SK-N-SH (cell line): ENCODE measurements at regions not wholly inside any gene's neighbourhood (a gene's known extent, or its start where the extent isn't known, plus 50 kb on each side); places are given as distances from the start of the nearest gene placed in this dataset.

Experiments
- CTCF ChIA-PET: fragments of 300-600, 350-600 bp; formaldehyde crosslinking; extraction: SDS; loops from one replicate; lab custom pipeline; 2021; lab: Yijun Ruan, JAX
- POLR2A ChIA-PET: fragments of 350-600 bp; sonication (Branson Sonifier 250); formaldehyde crosslinking; extraction: SDS; loops from one replicate; lab custom pipeline; 2020; ENCODE audit warnings: antibody characterized with exemption, inconsistent platforms; lab: Yijun Ruan, JAX
- DNase-seq: peaks from one replicate; pipeline ENCODE4 v3.0.0; 2012
- H2AFZ ChIP-seq: fragments of 200-600 bp; sonication (generic); 2 replicates; pipeline ENCODE4 v1.8.1; 2016; ENCODE audit warnings: antibody characterized with exemption, mild to moderate bottlenecking, low read depth
- H3F3A ChIP-seq: fragments of 200-600 bp; sonication (generic); replicated peaks from 2 replicates; pipeline ENCODE3; 2016; ENCODE audit warnings: antibody characterized with exemption, mild to moderate bottlenecking; ENCODE audit not compliant: insufficient read depth
- H3K27ac ChIP-seq, 2 experiments: fragments of 200-500 bp in 1 of 2; fragments of 200-600 bp in 1 of 2; sonication (Bioruptor generic) in 1 of 2; sonication (generic), shearing (Covaris generic) in 1 of 2; 2 replicates each; pipeline versions ENCODE4 v1.5.1 to v1.6.1; 2014 to 2016; ENCODE audit warnings: low read depth in 2 of 2, inconsistent platforms in 1 of 2, low read length in 1 of 2, mild to moderate bottlenecking in 1 of 2, mixed read lengths in 1 of 2
- H3K27me3 ChIP-seq: fragments of 200-600 bp; sonication (generic), shearing (Covaris generic); 2 replicates; pipeline ENCODE4 v1.6.1; 2016; ENCODE audit warnings: mixed run types; ENCODE audit not compliant: insufficient read depth
- H3K36me3 ChIP-seq, 2 experiments: fragments of 200-500 bp in 1 of 2; fragments of 200-600 bp in 1 of 2; sonication (Bioruptor generic) in 1 of 2; sonication (generic) in 1 of 2; replicated peaks in 1 of 2; 2 replicates each; pipeline versions ENCODE3 to v1.5.1; 2014 to 2016; ENCODE audit warnings: low read length in 1 of 2, mild to moderate bottlenecking in 1 of 2; ENCODE audit not compliant: insufficient read depth in 2 of 2, control insufficient read depth in 1 of 2
- H3K4me1 ChIP-seq, 2 experiments: fragments of 200-500 bp in 1 of 2; fragments of 200-600 bp in 1 of 2; sonication (Bioruptor generic) in 1 of 2; sonication (generic), shearing (Covaris generic) in 1 of 2; 2 replicates each; pipeline versions ENCODE4 v1.5.1 to v1.6.1; 2014 to 2016; ENCODE audit warnings: low read depth in 1 of 2, low read length in 1 of 2, mixed run types in 1 of 2; ENCODE audit not compliant: insufficient read depth in 2 of 2, control insufficient read depth in 1 of 2
- H3K4me2 ChIP-seq: fragments of 200-600 bp; sonication (generic), shearing (Covaris generic); 2 replicates; pipeline ENCODE4 v1.6.1; 2017; ENCODE audit warnings: mixed run types
- H3K4me3 ChIP-seq, 2 experiments: fragments of 200-500 bp in 1 of 2; fragments of 200-600 bp in 1 of 2; sonication (Bioruptor generic) in 1 of 2; sonication (generic), shearing (Covaris generic) in 1 of 2; 2 replicates each; pipeline versions ENCODE4 v1.5.1 to v1.8.1; 2014 to 2016; ENCODE audit warnings: low read depth in 2 of 2, inconsistent platforms in 1 of 2, low read length in 1 of 2, mild to moderate bottlenecking in 1 of 2, mixed read lengths in 1 of 2, moderate library complexity in 1 of 2
- H3K79me2 ChIP-seq: fragments of 200-600 bp; sonication (generic); 2 replicates; pipeline ENCODE4 v1.8.1; 2017; ENCODE audit warnings: mild to moderate bottlenecking; ENCODE audit not compliant: insufficient read depth
- H3K9ac ChIP-seq: fragments of 200-600 bp; sonication (generic); 2 replicates; pipeline ENCODE4 v1.6.1; 2017; ENCODE audit warnings: mixed run types
- H3K9me2 ChIP-seq: fragments of 200-600 bp; sonication (generic); 2 replicates; pipeline ENCODE4 v1.6.1; 2017; ENCODE audit warnings: mixed run types
- H3K9me3 ChIP-seq: fragments of 200-600 bp; sonication (generic); 2 replicates; pipeline ENCODE4 v1.6.1; 2017; ENCODE audit warnings: mixed run types, mild to moderate bottlenecking, moderate library complexity
- H4K20me1 ChIP-seq: fragments of 200-600 bp; sonication (generic); 2 replicates; pipeline ENCODE4 v1.6.1; 2017; ENCODE audit warnings: mild to moderate bottlenecking, mixed run types; ENCODE audit not compliant: insufficient read depth
- ELF1 ChIP-seq: IDR thresholded peaks from 2 replicates; pipeline ENCODE4 v1.4.0; 2012
- EP300 ChIP-seq, 2 experiments: IDR thresholded peaks; 2 replicates each; pipeline versions ENCODE4 v1.4.0 to v1.6.1; 2012; ENCODE audit warnings: borderline replicate concordance in 1 of 2, low read depth in 1 of 2, low read length in 1 of 2
- FOXM1 ChIP-seq: IDR thresholded peaks from 2 replicates; pipeline ENCODE4 v1.4.0; 2012; ENCODE audit warnings: low read depth, mild to moderate bottlenecking
- GATA2 ChIP-seq: sonication (generic); formaldehyde crosslinking; IDR thresholded peaks from 2 replicates; pipeline ENCODE4 v1.5.0; 2020; ENCODE audit warnings: mild to moderate bottlenecking, missing genetic modification reagents
- JUND ChIP-seq: IDR thresholded peaks from 2 replicates; pipeline ENCODE4 v1.4.0; 2012
- MXI1 ChIP-seq: IDR thresholded peaks from 2 replicates; pipeline ENCODE4 v1.6.1; 2012; ENCODE audit warnings: mild to moderate bottlenecking, low read depth, low read length, improper control_type of control experiment
- NFIC ChIP-seq: IDR thresholded peaks from 2 replicates; pipeline ENCODE4 v1.4.0; 2012; ENCODE audit warnings: borderline replicate concordance
- NRF1 ChIP-seq: IDR thresholded peaks from 2 replicates; pipeline ENCODE4 v1.6.1; 2012; ENCODE audit warnings: low read depth, mild to moderate bottlenecking, low read length
- RAD21 ChIP-seq: IDR thresholded peaks from 2 replicates; pipeline ENCODE4 v1.6.1; 2012; ENCODE audit warnings: mild to moderate bottlenecking, low read length
- RFX5 ChIP-seq: IDR thresholded peaks from 2 replicates; pipeline ENCODE4 v1.6.1; 2012; ENCODE audit warnings: mild to moderate bottlenecking, improper control_type of control experiment, low read length
- RXRA ChIP-seq: IDR thresholded peaks from 2 replicates; pipeline ENCODE4 v1.4.0; 2012; ENCODE audit warnings: low read depth, mild to moderate bottlenecking, borderline replicate concordance
- SIN3A ChIP-seq: IDR thresholded peaks from 2 replicates; pipeline ENCODE4 v1.6.1; 2012; ENCODE audit warnings: low read depth, mild to moderate bottlenecking, low read length, moderate library complexity, borderline replicate concordance
- TAF1 ChIP-seq: IDR thresholded peaks from 2 replicates; pipeline ENCODE4 v1.6.1; 2012; ENCODE audit warnings: low read depth, mild to moderate bottlenecking, low read length, moderate library complexity, borderline replicate concordance
- TEAD4 ChIP-seq: IDR thresholded peaks from 2 replicates; pipeline ENCODE4 v1.4.0; 2012; ENCODE audit warnings: mild to moderate bottlenecking, borderline replicate concordance; ENCODE audit not compliant: insufficient read depth
- USF1 ChIP-seq: IDR thresholded peaks from 2 replicates; pipeline ENCODE4 v1.4.0; 2012; ENCODE audit warnings: low read depth, borderline replicate concordance
- WGBS: methylation state at CpG from one replicate; pipeline ENCODE4 v1.1.6; 2017; ENCODE audit warnings: low lambda C conversion rate; 5-methylcytosine and 5-hydroxymethylcytosine counted together
- TF ChIP-seq, protein P1 (sequence below): IDR thresholded peaks from 2 replicates; pipeline ENCODE4; 2012
- TF ChIP-seq, protein P2 (sequence below): fragments of 150-350 bp; IDR thresholded peaks from 2 replicates; pipeline ENCODE4 v1.6.1; 2017; ENCODE audit warnings: antibody characterized with exemption, low read length, low read depth, borderline replicate concordance
- TF ChIP-seq, protein P3 (sequence below): IDR thresholded peaks from 2 replicates; pipeline ENCODE4 v1.4.0; 2012; ENCODE audit warnings: low read depth
- TF ChIP-seq, protein P4 (sequence below): fragments of 200-600 bp; sonication (generic); IDR thresholded peaks from 2 replicates; pipeline ENCODE4 v1.6.1; 2017; ENCODE audit warnings: antibody characterized with exemption, mild to moderate bottlenecking, moderate library complexity
- TF ChIP-seq, protein P5 (sequence below): IDR thresholded peaks from 2 replicates; pipeline ENCODE4 v1.6.1; 2012; ENCODE audit warnings: mild to moderate bottlenecking, low read depth, low read length, moderate library complexity

DNA sequence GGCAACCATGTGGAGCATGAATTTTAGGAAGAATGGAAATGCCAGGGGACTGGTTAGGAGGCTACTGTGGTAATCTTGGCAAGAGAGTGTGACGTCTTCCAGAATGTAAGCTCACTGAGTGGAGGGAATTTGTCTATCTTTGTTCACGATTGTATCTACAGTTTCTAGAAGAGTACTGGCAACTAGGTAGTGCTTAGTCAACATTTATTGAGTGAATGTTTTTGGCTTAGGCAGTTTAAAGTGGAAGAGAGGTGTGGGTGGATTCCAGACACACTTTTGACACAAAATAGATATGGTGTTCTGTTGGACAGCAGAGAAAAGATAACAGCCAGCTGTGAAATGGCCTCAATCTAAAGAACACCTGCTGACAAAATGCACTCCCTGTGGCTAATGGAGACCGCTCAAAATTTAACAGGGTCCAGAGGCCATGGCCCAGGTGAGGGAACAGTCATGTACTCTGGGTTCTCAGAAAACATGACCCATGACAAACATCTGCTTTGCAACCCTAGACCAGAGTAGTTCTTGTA lies 139.3 kb downstream of the GPX5 start:
- ChIA-PET CTCF (no interaction called here), POLR2A (no interaction called here)
- Histone ChIP-seq H3K27me3 (no peaks in the 10 kb centered on the region), H3F3A (no peaks in the 10 kb centered on the region), H2AFZ (no peak overlapping the region), H3K9me3 (no peaks in the 10 kb centered on the region), H3K9me2 (no peaks in the 10 kb centered on the region), H3K9ac (no peak overlapping the region), H3K4me1 (no peaks in the 10 kb centered on the region), H3K27ac (no peak overlapping the region), H3K4me2 (no peak overlapping the region), H3K4me3 (no peak overlapping the region), H3K79me2 (no peaks in the 10 kb centered on the region), H3K36me3 (no peaks in the 10 kb centered on the region), H4K20me1 (no peaks in the 10 kb centered on the region)
- 72% methylated on average over 3 of the region's 3 CpGs for WGBS
- TF ChIP-seq, protein P1, sequence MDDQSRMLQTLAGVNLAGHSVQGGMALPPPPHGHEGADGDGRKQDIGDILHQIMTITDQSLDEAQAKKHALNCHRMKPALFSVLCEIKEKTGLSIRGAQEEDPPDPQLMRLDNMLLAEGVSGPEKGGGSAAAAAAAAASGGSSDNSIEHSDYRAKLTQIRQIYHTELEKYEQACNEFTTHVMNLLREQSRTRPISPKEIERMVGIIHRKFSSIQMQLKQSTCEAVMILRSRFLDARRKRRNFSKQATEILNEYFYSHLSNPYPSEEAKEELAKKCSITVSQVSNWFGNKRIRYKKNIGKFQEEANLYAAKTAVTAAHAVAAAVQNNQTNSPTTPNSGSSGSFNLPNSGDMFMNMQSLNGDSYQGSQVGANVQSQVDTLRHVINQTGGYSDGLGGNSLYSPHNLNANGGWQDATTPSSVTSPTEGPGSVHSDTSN: no peak
- TF ChIP-seq ELF1 (no peak), MXI1 (no peak), USF1 (no peak), NRF1 (no peak), TAF1 (no peak), GATA2 (CRISPR knock-in tag) (no peak), RXRA (no peak), TEAD4 (no peak), RAD21 (no peak), FOXM1 (no peak), EP300 (IDR thresholded peaks at IDR 0.05; ENCODE audit: borderline replicate concordance in 1 of 2, low read depth in 1 of 2, low read length in 1 of 2) (no peak), NFIC (no peak), RFX5 (no peak), SIN3A (no peak), JUND (no peak)
- TF ChIP-seq, protein P2, sequence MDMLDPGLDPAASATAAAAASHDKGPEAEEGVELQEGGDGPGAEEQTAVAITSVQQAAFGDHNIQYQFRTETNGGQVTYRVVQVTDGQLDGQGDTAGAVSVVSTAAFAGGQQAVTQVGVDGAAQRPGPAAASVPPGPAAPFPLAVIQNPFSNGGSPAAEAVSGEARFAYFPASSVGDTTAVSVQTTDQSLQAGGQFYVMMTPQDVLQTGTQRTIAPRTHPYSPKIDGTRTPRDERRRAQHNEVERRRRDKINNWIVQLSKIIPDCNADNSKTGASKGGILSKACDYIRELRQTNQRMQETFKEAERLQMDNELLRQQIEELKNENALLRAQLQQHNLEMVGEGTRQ: no peak
- TF ChIP-seq, protein P3, sequence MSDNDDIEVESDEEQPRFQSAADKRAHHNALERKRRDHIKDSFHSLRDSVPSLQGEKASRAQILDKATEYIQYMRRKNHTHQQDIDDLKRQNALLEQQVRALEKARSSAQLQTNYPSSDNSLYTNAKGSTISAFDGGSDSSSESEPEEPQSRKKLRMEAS: no peak
- TF ChIP-seq, protein P4, sequence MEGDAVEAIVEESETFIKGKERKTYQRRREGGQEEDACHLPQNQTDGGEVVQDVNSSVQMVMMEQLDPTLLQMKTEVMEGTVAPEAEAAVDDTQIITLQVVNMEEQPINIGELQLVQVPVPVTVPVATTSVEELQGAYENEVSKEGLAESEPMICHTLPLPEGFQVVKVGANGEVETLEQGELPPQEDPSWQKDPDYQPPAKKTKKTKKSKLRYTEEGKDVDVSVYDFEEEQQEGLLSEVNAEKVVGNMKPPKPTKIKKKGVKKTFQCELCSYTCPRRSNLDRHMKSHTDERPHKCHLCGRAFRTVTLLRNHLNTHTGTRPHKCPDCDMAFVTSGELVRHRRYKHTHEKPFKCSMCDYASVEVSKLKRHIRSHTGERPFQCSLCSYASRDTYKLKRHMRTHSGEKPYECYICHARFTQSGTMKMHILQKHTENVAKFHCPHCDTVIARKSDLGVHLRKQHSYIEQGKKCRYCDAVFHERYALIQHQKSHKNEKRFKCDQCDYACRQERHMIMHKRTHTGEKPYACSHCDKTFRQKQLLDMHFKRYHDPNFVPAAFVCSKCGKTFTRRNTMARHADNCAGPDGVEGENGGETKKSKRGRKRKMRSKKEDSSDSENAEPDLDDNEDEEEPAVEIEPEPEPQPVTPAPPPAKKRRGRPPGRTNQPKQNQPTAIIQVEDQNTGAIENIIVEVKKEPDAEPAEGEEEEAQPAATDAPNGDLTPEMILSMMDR: no peak
- TF ChIP-seq, protein P5, sequence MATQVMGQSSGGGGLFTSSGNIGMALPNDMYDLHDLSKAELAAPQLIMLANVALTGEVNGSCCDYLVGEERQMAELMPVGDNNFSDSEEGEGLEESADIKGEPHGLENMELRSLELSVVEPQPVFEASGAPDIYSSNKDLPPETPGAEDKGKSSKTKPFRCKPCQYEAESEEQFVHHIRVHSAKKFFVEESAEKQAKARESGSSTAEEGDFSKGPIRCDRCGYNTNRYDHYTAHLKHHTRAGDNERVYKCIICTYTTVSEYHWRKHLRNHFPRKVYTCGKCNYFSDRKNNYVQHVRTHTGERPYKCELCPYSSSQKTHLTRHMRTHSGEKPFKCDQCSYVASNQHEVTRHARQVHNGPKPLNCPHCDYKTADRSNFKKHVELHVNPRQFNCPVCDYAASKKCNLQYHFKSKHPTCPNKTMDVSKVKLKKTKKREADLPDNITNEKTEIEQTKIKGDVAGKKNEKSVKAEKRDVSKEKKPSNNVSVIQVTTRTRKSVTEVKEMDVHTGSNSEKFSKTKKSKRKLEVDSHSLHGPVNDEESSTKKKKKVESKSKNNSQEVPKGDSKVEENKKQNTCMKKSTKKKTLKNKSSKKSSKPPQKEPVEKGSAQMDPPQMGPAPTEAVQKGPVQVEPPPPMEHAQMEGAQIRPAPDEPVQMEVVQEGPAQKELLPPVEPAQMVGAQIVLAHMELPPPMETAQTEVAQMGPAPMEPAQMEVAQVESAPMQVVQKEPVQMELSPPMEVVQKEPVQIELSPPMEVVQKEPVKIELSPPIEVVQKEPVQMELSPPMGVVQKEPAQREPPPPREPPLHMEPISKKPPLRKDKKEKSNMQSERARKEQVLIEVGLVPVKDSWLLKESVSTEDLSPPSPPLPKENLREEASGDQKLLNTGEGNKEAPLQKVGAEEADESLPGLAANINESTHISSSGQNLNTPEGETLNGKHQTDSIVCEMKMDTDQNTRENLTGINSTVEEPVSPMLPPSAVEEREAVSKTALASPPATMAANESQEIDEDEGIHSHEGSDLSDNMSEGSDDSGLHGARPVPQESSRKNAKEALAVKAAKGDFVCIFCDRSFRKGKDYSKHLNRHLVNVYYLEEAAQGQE: no peak
- no peak for DNase-seq
